Heart right ventricle (tissue), 16 donors: ENCODE measurements at regions not wholly inside any gene's neighbourhood (a gene's known extent, or its start where the extent isn't known, plus 50 kb on each side); places are given as distances from the start of the nearest gene placed in this dataset.

Source experiments
- ATAC-seq, 8 donors: fragments of 200-7000 bp; cut with Tn5 transposase; one replicate each; pipeline ENCODE4 v1.9.1; 2020; ENCODE audit warnings: mild to moderate bottlenecking in 8 of 8, moderate library complexity in 8 of 8, moderate number of reproducible peaks in 1 of 8
- DNase-seq, 2 donors: peaks; one replicate each; pipeline ENCODE4 v3.0.0-alpha.2; 2020
- H3K27ac ChIP-seq, 10 donors: fragments of 200-600 bp; sonication (generic) in 2 of 10; one replicate each; pipeline versions ENCODE4 v1.5.0 to v1.8.0; 2020 to 2022; ENCODE audit warnings: mild to moderate bottlenecking in 3 of 10
- H3K27me3 ChIP-seq, 7 donors: fragments of 200-600 bp; one replicate each; pipeline ENCODE4 v1.8.0; 2021 to 2022; ENCODE audit warnings: mild to moderate bottlenecking in 2 of 7
- H3K36me3 ChIP-seq, 9 donors: fragments of 200-600 bp; sonication (generic) in 1 of 9; one replicate each; pipeline versions ENCODE4 v1.5.0 to v1.8.0; 2020 to 2022; ENCODE audit warnings: mild to moderate bottlenecking in 2 of 9
- H3K4me1 ChIP-seq, 9 donors: fragments of 200-600 bp; sonication (generic) in 1 of 9; one replicate each; pipeline versions ENCODE4 v1.5.0 to v1.8.0; 2020 to 2022; ENCODE audit warnings: mild to moderate bottlenecking in 4 of 9
- H3K4me3 ChIP-seq, 10 donors: fragments of 200-600 bp; sonication (generic) in 2 of 10; one replicate each; pipeline versions ENCODE4 v1.5.0 to v1.8.0; 2020 to 2022; ENCODE audit warnings: mild to moderate bottlenecking in 7 of 10, moderate library complexity in 2 of 10
- H3K9me3 ChIP-seq, 11 donors: fragments of 200-600 bp in 10 of 11; sonication (generic) in 2 of 11; one replicate each; pipeline versions ENCODE4 v1.5.0 to v1.8.0; 2013 to 2022; ENCODE audit warnings: mild to moderate bottlenecking in 2 of 11, control low read depth in 1 of 11, moderate library complexity in 1 of 11
- CTCF ChIP-seq, 9 donors: fragments of 200-600 bp; sonication (generic) in 2 of 9; IDR thresholded peaks; one replicate each; pipeline versions ENCODE4 v1.5.0 to v1.8.0; 2021 to 2022; ENCODE audit warnings: antibody characterized with exemption in 9 of 9, mild to moderate bottlenecking in 5 of 9, moderate library complexity in 1 of 9
- WGBS, 2 donors: extraction: QIAGEN DNeasy Blood & Tissue Kit; methylation state at CpG; one replicate each; pipeline ENCODE4 v1.1.7; 2013; ENCODE audit warnings: inconsistent platforms in 1 of 2; 5-methylcytosine and 5-hydroxymethylcytosine counted together
- intact Hi-C, 10 donors: fragments of 100-400 bp; cut with DNase I; formaldehyde crosslinking; loops; one replicate each; pipeline versions ENCODE4 v1.11.1 to v1.14.2; 2022
- donor health status: Arrhythmogenic right ventricular cardiomyopathy.
- donor health status: ischemic (EF 13 %, LVEDD 7.1; RV severe dilation, severe dysfunction).
- donor health status: healthy with polysubstance abuse.
- donor health status: DM: no; HTN: yes; CAD: no.
- donor health status: DM: no; HTN: no; CAD: no.
- donor health status: ischemic (EF 25% LVEDD 6.9; RV normal size, moderate dysfunction).
- donor health status: ischemic (EF 25% LVEDD 5.7; RV mildly dilated, moderate dysfunction).
- donor health status: healthy.
- donor health status: DM: yes; HTN: yes; CAD: no.
- donor health status: Ischemic cardiomyopathy.
- donor health status: ischemic (EF 35%, LVEDD 5.7; RV mildly dilated, moderate dysfunction).
- donor health status: nonischemic (EF 11% LVEDD 7.7; RV severe dilation, severe dysfunction).
- donor health status: DM: yes; HTN: yes; CAD: no.
- donor health status: PGD.
- donor health status: ischemic (EF 29% LVEDD 5.4; RV normal size, mild dysfunction).
- donor health status: nonischemic (EF 23%, LVEDD 6.1; RV moderate dilation, normal function).

DNA sequence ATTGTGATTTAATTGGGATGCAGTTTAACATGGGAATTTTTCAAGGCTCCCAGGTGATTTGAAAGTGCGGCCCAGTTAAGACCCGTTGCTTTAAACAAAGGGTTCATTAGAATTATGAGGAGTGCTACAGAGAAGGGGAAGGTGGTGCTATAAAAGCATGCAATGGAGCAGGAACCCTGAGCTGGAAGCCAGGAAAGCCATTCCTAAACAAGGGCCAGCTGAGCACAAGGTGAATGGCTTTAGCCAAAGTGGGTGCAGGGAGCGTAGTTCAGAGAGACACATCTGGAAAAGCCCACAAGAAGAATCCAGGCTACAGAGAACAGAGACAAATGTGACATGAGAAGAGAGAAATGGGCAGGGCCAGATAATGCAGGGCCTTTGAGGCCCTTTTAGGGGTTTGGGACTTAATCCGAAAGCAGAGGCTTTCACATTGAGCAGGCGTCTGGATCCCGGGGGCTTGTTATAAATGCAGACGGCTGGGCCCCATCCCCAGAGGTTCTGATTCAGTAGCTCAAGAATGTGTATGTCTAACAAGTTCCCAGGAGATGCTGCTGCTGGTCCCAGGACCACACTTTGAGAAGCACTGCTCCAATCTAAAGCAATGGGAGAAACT, 138.1 kb upstream of the WWC1 start:
- intact Hi-C loops: loop anchor here in 1 of 10 donors (5.0 kb wide), 1 partner anchor 54 kb away; no protein-coding TSS in a partner anchor
- no peak overlapping the region for H3K4me3 ChIP-seq
- DNase-seq (no peak), ATAC-seq (peak in 6 of 8 donors; percentile 25 to 63 (median 46))
- H3K27me3 ChIP-seq: peaks cover 0 to 5% (median 0%) of the 10 kb centered on the region in 7 donors
- H3K4me1 ChIP-seq: peaks cover 0 to 35% (median 18%) of the 10 kb centered on the region in 9 donors
- no peak for TF ChIP-seq CTCF (IDR thresholded peaks at IDR 0.05)
- H3K36me3 ChIP-seq: no peaks in the 10 kb centered on the region
- 68 to 73% methylated on average over 7 of the region's 7 CpGs for WGBS, 2 donors
- peak overlapping the region in 4 of 10 donors; percentile 7 to 46 (median 28) for H3K27ac ChIP-seq
- H3K9me3 ChIP-seq: no peaks in the 10 kb centered on the region

DNA sequence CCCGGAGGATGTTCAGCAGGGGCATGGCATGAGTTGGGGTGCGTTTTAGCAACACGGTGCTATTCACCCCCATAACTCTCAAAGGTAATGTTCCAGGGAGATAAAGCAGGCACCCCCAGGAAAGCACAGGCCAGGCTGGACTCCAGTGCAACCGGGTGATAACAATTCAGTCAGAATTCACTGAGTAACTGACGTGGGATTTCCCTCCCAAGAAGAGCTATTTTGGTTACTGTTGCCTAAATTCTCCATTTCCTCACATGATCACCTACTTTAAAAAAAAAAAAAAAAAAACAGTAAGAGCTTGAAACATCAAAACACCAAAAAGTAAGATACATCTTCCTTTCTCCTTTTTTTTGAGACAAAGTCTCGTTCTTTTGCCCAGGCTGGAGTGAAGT, 137.6 kb upstream of the WWC1 start:
- Histone ChIP-seq H3K27ac (peak overlapping the region in 4 of 10 donors; percentile 7 to 46 (median 28)), H3K27me3 (peaks cover 0 to 5% (median 0%) of the 10 kb centered on the region in 7 donors), H3K4me1 (peaks cover 0 to 32% (median 18%) of the 10 kb centered on the region in 9 donors), H3K36me3 (no peaks in the 10 kb centered on the region), H3K9me3 (no peaks in the 10 kb centered on the region), H3K4me3 (no peak overlapping the region)
- intact Hi-C loops: loop anchor here in 1 of 10 donors (5.0 kb wide), 1 partner anchor 53 kb away; no protein-coding TSS in a partner anchor
- 58 to 63% methylated on average over 6 of the region's 6 CpGs for WGBS, 2 donors
- TF ChIP-seq CTCF (IDR thresholded peaks at IDR 0.05): no peak
- DNase-seq (no peak), ATAC-seq (peak in 1 of 8 donors; percentile 11)

GRCh38 chr5:168155585-168155984, 135.9 kb upstream of the WWC1 start:
- Histone ChIP-seq H3K36me3 (no peaks in the 10 kb centered on the region), H3K4me3 (no peak overlapping the region), H3K9me3 (no peaks in the 10 kb centered on the region), H3K4me1 (peaks cover 0 to 35% (median 18%) of the 10 kb centered on the region in 9 donors), H3K27me3 (peaks cover 0 to under 1% (median 0%) of the 10 kb centered on the region in 7 donors), H3K27ac (peak overlapping the region in 4 of 10 donors; percentile 30 to 70 (median 59))
- ATAC-seq (peak in 3 of 8 donors; percentile 51 to 76 (median 70)), DNase-seq (no peak)
- no peak for TF ChIP-seq CTCF (IDR thresholded peaks at IDR 0.05)
- intact Hi-C loops: no loop called here
- WGBS, 2 donors: 56 to 71% methylated on average over 2 of the region's 2 CpGs

GRCh38 chr5:168156170-168156569, 135.3 kb upstream of the WWC1 start:
- no peak for TF ChIP-seq CTCF (IDR thresholded peaks at IDR 0.05)
- Histone ChIP-seq H3K27me3 (no peaks in the 10 kb centered on the region), H3K4me1 (peaks cover 0 to 40% (median 18%) of the 10 kb centered on the region in 9 donors), H3K9me3 (no peaks in the 10 kb centered on the region), H3K4me3 (no peak overlapping the region), H3K27ac (peak overlapping the region in 3 of 10 donors; percentile 3 to 58 (median 33)), H3K36me3 (no peaks in the 10 kb centered on the region)
- ATAC-seq (no peak), DNase-seq (no peak)
- 82 to 84% methylated on average over 1 of the region's 1 CpG for WGBS, 2 donors
- intact Hi-C loops: no loop called here
